ENCODE measurements at regions not wholly inside any gene's neighbourhood (a gene's known extent, or its start where the extent isn't known, plus 50 kb on each side); places are given as distances from the start of the nearest gene placed in this dataset.

GRCh38 chr11:96447208-96448110 is 57.6 kb downstream of the JRKL start:
- H3K4me1 Mint-ChIP-seq = no peaks in the 10 kb centered on the region
- no peak overlapping the region for H3K4me3 Mint-ChIP-seq
- H3K27ac Mint-ChIP-seq = no peak overlapping the region
- peaks cover 6% of the 10 kb centered on the region for H3K27me3 Mint-ChIP-seq
- no peaks in the 10 kb centered on the region for H3K36me3 Mint-ChIP-seq
- H3K9me3 Mint-ChIP-seq = no peaks in the 10 kb centered on the region

GRCh38 chr11:96448225-96448624 is 58.4 kb downstream of the JRKL start:
- H3K27me3 Mint-ChIP-seq = peaks cover 6% of the 10 kb centered on the region
- H3K4me3 Mint-ChIP-seq = no peak overlapping the region
- no peaks in the 10 kb centered on the region for H3K9me3 Mint-ChIP-seq
- H3K27ac Mint-ChIP-seq = no peak overlapping the region
- H3K4me1 Mint-ChIP-seq = no peaks in the 10 kb centered on the region
- no peaks in the 10 kb centered on the region for H3K36me3 Mint-ChIP-seq

DNA sequence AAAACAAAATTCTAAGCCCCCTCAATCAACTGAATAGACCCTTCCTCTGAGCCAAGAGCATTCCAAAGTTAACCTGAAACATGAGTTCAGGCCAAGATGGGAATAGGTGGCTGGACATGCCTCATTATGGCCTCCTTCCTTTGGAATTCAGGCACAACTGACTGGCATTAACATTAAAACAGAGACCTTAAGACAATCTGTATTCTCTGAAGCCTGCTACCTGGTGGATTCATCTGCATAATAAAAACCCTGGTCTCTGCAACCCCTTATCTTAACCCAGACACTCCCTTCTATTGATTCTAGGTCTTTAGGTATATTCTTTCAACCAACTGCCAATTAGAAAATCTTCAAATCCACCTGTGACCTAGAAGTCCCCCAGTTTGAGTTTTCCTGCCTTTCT is 66.3 kb downstream of the JRKL start:
- Mint-ChIP-seq H3K27me3 (peaks cover 5% of the 10 kb centered on the region), H3K4me3 (no peak overlapping the region), H3K9me3 (no peaks in the 10 kb centered on the region), H3K36me3 (no peaks in the 10 kb centered on the region), H3K4me1 (no peaks in the 10 kb centered on the region), H3K27ac (no peak overlapping the region)

- no peak overlapping the region for H3K27ac Mint-ChIP-seq
- no peaks in the 10 kb centered on the region for H3K9me3 Mint-ChIP-seq
- no peaks in the 10 kb centered on the region for H3K36me3 Mint-ChIP-seq
- peaks cover 5% of the 10 kb centered on the region for H3K27me3 Mint-ChIP-seq
- no peak overlapping the region for H3K4me3 Mint-ChIP-seq
- peaks cover 10% of the 10 kb centered on the region for H3K4me1 Mint-ChIP-seq
Measured at GRCh38 chr11:96459751-96460150, 69.9 kb downstream of the JRKL start.

DNA sequence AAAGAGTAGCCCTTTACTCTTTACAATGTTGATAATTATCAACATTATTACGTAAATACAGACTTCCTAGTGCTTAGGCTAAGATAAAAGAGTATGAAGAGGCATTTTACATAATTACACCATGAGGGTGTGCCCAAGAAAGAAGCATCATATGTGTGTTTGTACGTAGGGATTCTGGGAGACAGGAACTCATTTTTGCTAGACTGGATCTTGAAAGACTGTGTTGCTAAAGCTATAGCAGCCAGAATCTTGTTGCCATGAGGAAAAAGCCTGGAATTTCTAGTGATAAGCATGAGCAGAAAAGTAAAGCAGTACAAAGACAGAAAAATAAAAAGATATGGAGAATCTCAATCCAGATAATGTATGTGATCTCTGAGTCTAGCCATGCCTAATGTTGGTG is 72.1 kb downstream of the JRKL start:
- no peak overlapping the region for H3K4me3 Mint-ChIP-seq
- no peaks in the 10 kb centered on the region for H3K36me3 Mint-ChIP-seq
- H3K27me3 Mint-ChIP-seq = no peaks in the 10 kb centered on the region
- H3K4me1 Mint-ChIP-seq = peaks cover 11% of the 10 kb centered on the region
- no peaks in the 10 kb centered on the region for H3K9me3 Mint-ChIP-seq
- H3K27ac Mint-ChIP-seq = no peak overlapping the region

DNA sequence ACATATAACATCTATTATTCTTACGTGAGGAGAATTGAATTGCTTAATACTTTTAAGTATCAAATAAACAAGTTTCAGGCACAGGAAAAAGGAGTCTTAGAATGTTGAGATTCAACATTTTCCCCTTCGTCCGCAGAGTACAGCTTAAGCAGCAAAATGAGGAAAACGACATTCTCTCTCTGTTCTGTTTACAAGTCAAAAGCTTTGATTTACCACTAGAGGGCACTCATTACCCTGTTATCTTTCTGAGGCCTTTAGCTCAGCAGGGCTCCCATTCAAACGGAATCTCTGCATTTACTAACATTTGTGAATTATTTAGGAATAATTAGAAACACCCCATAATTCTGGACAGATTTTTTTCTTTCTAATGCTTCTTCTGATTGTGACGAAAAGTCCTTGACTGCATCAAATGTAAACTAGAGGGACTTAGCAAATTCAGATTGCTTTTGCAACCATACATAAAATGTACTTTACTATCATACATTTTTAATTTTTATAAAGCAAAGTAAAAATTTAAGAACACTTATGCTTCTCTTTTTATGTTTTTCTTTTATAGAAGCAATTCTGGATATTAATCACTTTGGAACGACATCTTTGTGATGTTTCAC is 75.0 kb downstream of the JRKL start:
- no peaks in the 10 kb centered on the region for H3K27me3 Mint-ChIP-seq
- no peak overlapping the region for H3K27ac Mint-ChIP-seq

GRCh38 chr11:96465512-96465911 is 75.7 kb downstream of the JRKL start:
- no peaks in the 10 kb centered on the region for H3K27me3 Mint-ChIP-seq
- H3K36me3 Mint-ChIP-seq = no peaks in the 10 kb centered on the region
- H3K4me1 Mint-ChIP-seq = peaks cover 11% of the 10 kb centered on the region
- no peaks in the 10 kb centered on the region for H3K9me3 Mint-ChIP-seq
- no peak overlapping the region for H3K27ac Mint-ChIP-seq
- H3K4me3 Mint-ChIP-seq = no peak overlapping the region

More for the DNA sequence above, 75.0 kb downstream of the JRKL start:
- Mint-ChIP-seq H3K4me1 (peaks cover 11% of the 10 kb centered on the region), H3K9me3 (no peaks in the 10 kb centered on the region), H3K4me3 (peak overlapping the region; percentile 37), H3K36me3 (no peaks in the 10 kb centered on the region)

GRCh38 chr11:96466607-96467006 is 76.8 kb downstream of the JRKL start:
- H3K36me3 Mint-ChIP-seq = no peaks in the 10 kb centered on the region
- no peaks in the 10 kb centered on the region for H3K9me3 Mint-ChIP-seq
- H3K4me1 Mint-ChIP-seq = peaks cover 11% of the 10 kb centered on the region
- H3K27me3 Mint-ChIP-seq = no peaks in the 10 kb centered on the region
- H3K27ac Mint-ChIP-seq = no peak overlapping the region
- H3K4me3 Mint-ChIP-seq = no peak overlapping the region

DNA sequence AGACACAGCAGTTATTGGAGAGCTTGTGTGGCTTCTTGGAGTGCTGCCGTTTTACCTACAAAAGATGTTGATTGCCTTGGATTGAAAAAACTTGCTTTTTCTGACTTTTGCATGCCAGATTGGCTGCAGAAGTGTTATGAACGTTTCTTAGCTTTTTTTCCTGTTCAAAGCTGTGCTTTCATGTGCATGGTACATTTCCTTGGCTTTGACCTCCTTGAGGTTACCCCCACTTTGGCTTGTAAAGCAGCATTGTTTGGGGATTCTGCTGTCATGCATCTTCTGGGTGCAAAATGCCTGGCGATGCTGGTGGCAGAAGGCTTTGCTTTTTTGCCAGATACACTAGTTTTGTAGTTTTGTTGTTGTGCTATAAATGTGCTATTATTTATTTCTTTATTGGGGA is 80.0 kb downstream of the JRKL start:
- peaks cover 6% of the 10 kb centered on the region for H3K27me3 Mint-ChIP-seq
- H3K4me3 Mint-ChIP-seq = no peak overlapping the region
- H3K27ac Mint-ChIP-seq = no peak overlapping the region
- peaks cover 4% of the 10 kb centered on the region for H3K36me3 Mint-ChIP-seq
- peaks cover under 1% of the 10 kb centered on the region for H3K4me1 Mint-ChIP-seq
- peaks cover 10% of the 10 kb centered on the region for H3K9me3 Mint-ChIP-seq

- Mint-ChIP-seq H3K9me3 (peaks cover 17% of the 10 kb centered on the region), H3K36me3 (peaks cover 4% of the 10 kb centered on the region)
Measured at GRCh38 chr11:96470521-96470920, 80.7 kb downstream of the JRKL start.

GRCh38 chr11:96472085-96472484 is 82.3 kb downstream of the JRKL start:
- Mint-ChIP-seq H3K9me3 (peaks cover 27% of the 10 kb centered on the region), H3K27me3 (peaks cover 6% of the 10 kb centered on the region), H3K4me3 (no peak overlapping the region), H3K4me1 (no peaks in the 10 kb centered on the region), H3K36me3 (peaks cover 4% of the 10 kb centered on the region), H3K27ac (no peak overlapping the region)

More at GRCh38 chr11:96470521-96470920, 80.7 kb downstream of the JRKL start:
- H3K27me3 Mint-ChIP-seq = peaks cover 6% of the 10 kb centered on the region
- H3K4me1 Mint-ChIP-seq = no peaks in the 10 kb centered on the region
- no peak overlapping the region for H3K27ac Mint-ChIP-seq
- no peak overlapping the region for H3K4me3 Mint-ChIP-seq

DNA sequence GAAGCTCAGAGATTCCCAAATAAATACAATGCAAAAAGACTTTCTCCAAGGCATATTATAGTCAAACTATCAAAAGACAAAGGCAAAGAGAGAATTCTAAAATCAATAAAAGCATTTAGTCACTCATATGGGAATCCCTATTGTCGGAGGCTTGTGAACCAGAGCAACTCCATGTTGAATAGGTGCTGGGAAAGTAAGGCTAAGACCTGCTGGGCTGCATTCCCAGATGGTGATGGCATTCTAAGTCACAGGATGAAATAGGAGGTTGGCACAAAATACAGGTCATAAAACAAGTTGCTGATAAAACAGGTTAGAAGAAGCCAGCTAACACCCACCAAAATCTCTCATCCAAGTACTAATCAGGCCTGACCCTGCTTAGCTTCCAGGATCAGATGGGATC is 84.5 kb downstream of the JRKL start:
- Mint-ChIP-seq H3K4me3 (no peak overlapping the region), H3K27ac (no peak overlapping the region), H3K27me3 (peaks cover 6% of the 10 kb centered on the region), H3K9me3 (peaks cover 27% of the 10 kb centered on the region), H3K4me1 (no peaks in the 10 kb centered on the region), H3K36me3 (peaks cover 4% of the 10 kb centered on the region)

GRCh38 chr11:96481204-96481603 is 91.4 kb downstream of the JRKL start:
- Mint-ChIP-seq H3K9me3 (peaks cover 7% of the 10 kb centered on the region), H3K4me1 (no peaks in the 10 kb centered on the region), H3K27ac (no peak overlapping the region), H3K4me3 (no peak overlapping the region), H3K36me3 (no peaks in the 10 kb centered on the region), H3K27me3 (peaks cover 12% of the 10 kb centered on the region)

DNA sequence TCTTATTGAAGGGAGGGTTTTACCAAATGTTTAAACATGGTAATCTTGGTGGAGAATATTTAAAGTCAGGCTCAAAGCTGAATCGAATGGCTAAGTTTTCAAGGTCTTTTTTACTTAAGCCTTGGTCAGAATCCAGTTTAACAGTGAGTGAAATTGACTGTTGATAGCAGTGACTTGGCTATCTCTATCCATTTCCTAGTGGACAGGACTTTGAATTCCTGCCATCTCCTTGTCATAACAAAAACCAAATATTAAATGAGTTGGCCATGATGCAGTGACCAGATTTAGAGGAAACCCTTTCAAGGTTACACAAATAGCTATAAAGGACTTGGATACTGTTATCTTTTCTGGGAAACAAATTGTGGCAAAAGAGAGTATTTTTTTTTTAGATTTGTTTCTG is 92.0 kb downstream of the JRKL start:
- Mint-ChIP-seq H3K27ac (no peak overlapping the region), H3K9me3 (peaks cover 1% of the 10 kb centered on the region), H3K4me3 (no peak overlapping the region), H3K4me1 (no peaks in the 10 kb centered on the region), H3K36me3 (no peaks in the 10 kb centered on the region), H3K27me3 (peaks cover 13% of the 10 kb centered on the region)

GRCh38 chr11:96482193-96482592 is 92.4 kb downstream of the JRKL start:
- H3K9me3 Mint-ChIP-seq = no peaks in the 10 kb centered on the region
- H3K36me3 Mint-ChIP-seq = no peaks in the 10 kb centered on the region
- peaks cover 13% of the 10 kb centered on the region for H3K27me3 Mint-ChIP-seq
- H3K4me1 Mint-ChIP-seq = no peaks in the 10 kb centered on the region
- H3K27ac Mint-ChIP-seq = no peak overlapping the region
- H3K4me3 Mint-ChIP-seq = no peak overlapping the region

DNA sequence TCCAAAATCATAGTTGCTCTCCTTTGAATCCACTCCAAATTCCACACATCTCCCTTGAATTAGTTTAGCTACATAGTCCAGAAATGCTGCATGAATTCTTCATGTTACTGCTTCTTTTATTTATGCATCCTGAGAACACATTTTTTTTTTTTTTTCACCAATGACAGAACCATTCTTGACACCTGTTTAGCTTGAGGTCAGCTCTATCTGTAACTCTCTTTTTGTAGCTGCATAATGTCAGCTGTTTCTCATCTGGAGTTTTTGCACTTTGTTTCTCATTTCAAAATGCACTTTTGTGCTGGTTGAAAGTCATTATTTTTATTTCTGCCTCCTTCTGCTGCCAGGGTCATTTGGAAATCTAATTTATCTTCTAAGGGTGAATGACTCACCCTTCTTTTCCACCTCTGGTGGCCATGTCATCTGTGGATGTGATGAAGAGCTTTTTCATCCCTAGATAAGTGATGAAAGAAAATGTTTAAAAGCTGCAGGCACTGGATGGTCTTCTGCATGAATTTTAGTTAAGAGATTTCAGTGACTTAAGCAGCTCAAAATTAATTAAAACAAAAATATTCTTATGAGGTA is 93.7 kb downstream of the JRKL start:
- Mint-ChIP-seq H3K4me1 (no peaks in the 10 kb centered on the region), H3K36me3 (no peaks in the 10 kb centered on the region), H3K27me3 (peaks cover 18% of the 10 kb centered on the region), H3K9me3 (no peaks in the 10 kb centered on the region), H3K4me3 (no peak overlapping the region), H3K27ac (peak overlapping the region; percentile 13)

Measured in activated naive CD4-positive, alpha-beta T cell treated with anti-CD3 and anti-CD28 coated beads, Interleukin-2, amount 50 U/mL, for 24 hours (primary cell).